Neural progenitor cell (in vitro differentiated cells): ENCODE measurements at regions not wholly inside any gene's neighbourhood (a gene's known extent, or its start where the extent isn't known, plus 50 kb on each side); places are given as distances from the start of the nearest gene placed in this dataset.

Experiments used
- CTCF ChIP-seq: fragments of 200-600 bp; sonication (generic); IDR thresholded peaks from 2 replicates; pipeline ENCODE4 v1.5.1; 2017; ENCODE audit warnings: antibody characterized with exemption, mild to moderate bottlenecking
- EZH2phosphoT487 ChIP-seq: fragments of 200-600 bp; sonication (generic); IDR thresholded peaks from 2 replicates; pipeline ENCODE4 v1.6.1; 2017; ENCODE audit warnings: antibody characterized with exemption

GRCh38 chr2:67234440-67234839 lies 162.7 kb upstream of the ETAA1 start:
- TF ChIP-seq CTCF = peak; percentile 63
- TF ChIP-seq EZH2phosphoT487 = no peak
